Neuronal stem cell (in vitro differentiated cells): ENCODE measurements at regions not wholly inside any gene's neighbourhood (a gene's known extent, or its start where the extent isn't known, plus 50 kb on each side); places are given as distances from the start of the nearest gene placed in this dataset.

Source experiments
- DNase-seq: peaks from one replicate; pipeline ENCODE4 v3.0.0-alpha.2; 2013; ENCODE audit warnings: low spot score
- H2AFZ ChIP-seq: one replicate; pipeline ENCODE4 v1.6.1; 2013; ENCODE audit warnings: mild to moderate bottlenecking, low read length, inconsistent platforms
- H2AK5ac ChIP-seq: 2 replicates; pipeline ENCODE4 v1.6.1; 2013; ENCODE audit warnings: low read depth, mild to moderate bottlenecking, inconsistent platforms, low read length, moderate library complexity, mixed read lengths
- H2BK120ac ChIP-seq: 2 replicates; pipeline ENCODE4 v1.6.1; 2013; ENCODE audit warnings: low read depth, mild to moderate bottlenecking, inconsistent platforms, low read length, moderate library complexity, mixed read lengths
- H2BK12ac ChIP-seq: one replicate; pipeline ENCODE4 v1.6.1; 2013; ENCODE audit warnings: low read length, inconsistent platforms
- H2BK15ac ChIP-seq: 2 replicates; pipeline ENCODE4 v1.6.1; 2013; ENCODE audit warnings: mild to moderate bottlenecking, low read length, inconsistent platforms, mixed read lengths
- H2BK5ac ChIP-seq: one replicate; pipeline ENCODE4 v1.6.1; 2013; ENCODE audit warnings: inconsistent platforms, mild to moderate bottlenecking, low read length, moderate library complexity
- H3K14ac ChIP-seq: one replicate; pipeline ENCODE4 v1.6.1; 2013; ENCODE audit warnings: low read length, inconsistent platforms
- H3K18ac ChIP-seq: 2 replicates; pipeline ENCODE4 v1.6.1; 2013; ENCODE audit warnings: low read length, inconsistent platforms
- H3K23ac ChIP-seq: 2 replicates; pipeline ENCODE4 v1.6.1; 2013; ENCODE audit warnings: low read depth, mild to moderate bottlenecking, mixed read lengths, low read length, inconsistent platforms; ENCODE audit not compliant: poor library complexity
- H3K27ac ChIP-seq: replicated peaks from 3 replicates; pipeline ENCODE4 v1.5.1; 2013; ENCODE audit warnings: low read length, inconsistent platforms
- H3K27me3 ChIP-seq, 3 experiments: 2 replicates each; pipeline ENCODE4 v1.6.1; 2013; ENCODE audit warnings: low read length in 3 of 3, mild to moderate bottlenecking in 2 of 3, inconsistent platforms in 1 of 3, low read depth in 1 of 3, mixed read lengths in 1 of 3, moderate library complexity in 1 of 3; ENCODE audit not compliant: control insufficient read depth in 3 of 3, insufficient read depth in 3 of 3
- H3K36me3 ChIP-seq, 2 donors: replicated peaks in 1 of 2; 2 replicates each; pipeline ENCODE4 v1.6.1; 2013; ENCODE audit warnings: low read length in 2 of 2; ENCODE audit not compliant: control insufficient read depth in 2 of 2, insufficient read depth in 2 of 2
- H3K4ac ChIP-seq: 2 replicates; pipeline ENCODE4 v1.6.1; 2013; ENCODE audit warnings: inconsistent platforms, mild to moderate bottlenecking, low read length, moderate library complexity
- H3K4me1 ChIP-seq, 2 donors: 1 replicate in 1 of 2; 2 replicates in 1 of 2; pipeline ENCODE4 v1.6.1; 2013; ENCODE audit warnings: low read length in 2 of 2, low read depth in 1 of 2; ENCODE audit not compliant: control insufficient read depth in 2 of 2, insufficient read depth in 1 of 2
- H3K4me2 ChIP-seq: one replicate; pipeline ENCODE4 v1.6.1; 2013; ENCODE audit warnings: mild to moderate bottlenecking, low read length, inconsistent platforms; ENCODE audit not compliant: insufficient read depth, poor library complexity, severe bottlenecking
- H3K4me3 ChIP-seq, 2 donors: 2 replicates each; pipeline ENCODE4 v1.5.1; 2013; ENCODE audit warnings: low read length in 2 of 2, mild to moderate bottlenecking in 2 of 2, inconsistent platforms in 1 of 2, moderate library complexity in 1 of 2
- H3K79me1 ChIP-seq: one replicate; pipeline ENCODE4 v1.6.1; 2013; ENCODE audit warnings: low read depth, mild to moderate bottlenecking, inconsistent platforms, low read length, moderate library complexity
- H3K9ac ChIP-seq: one replicate; pipeline ENCODE4 v1.6.1; 2013; ENCODE audit warnings: mild to moderate bottlenecking, low read depth, low read length, inconsistent platforms; ENCODE audit not compliant: poor library complexity
- H3K9me3 ChIP-seq, 2 donors: replicated peaks in 1 of 2; 2 replicates each; pipeline versions ENCODE3 to v1.6.1; 2013; ENCODE audit warnings: low read length in 2 of 2, mild to moderate bottlenecking in 2 of 2, inconsistent platforms in 1 of 2, low read depth in 1 of 2, mixed read lengths in 1 of 2, moderate library complexity in 1 of 2; ENCODE audit not compliant: control insufficient read depth in 2 of 2, insufficient read depth in 1 of 2
- H4K8ac ChIP-seq: one replicate; pipeline ENCODE4 v1.6.1; 2013; ENCODE audit warnings: low read depth, mild to moderate bottlenecking, inconsistent platforms, low read length, moderate library complexity
- H4K91ac ChIP-seq: one replicate; pipeline ENCODE4 v1.6.1; 2013; ENCODE audit warnings: low read length, low read depth, mild to moderate bottlenecking, inconsistent platforms; ENCODE audit not compliant: poor library complexity
- WGBS, 2 donors: extraction: QIAGEN DNeasy Blood & Tissue Kit; methylation state at CpG; one replicate each; pipeline ENCODE4 v1.1.7; 2013; ENCODE audit warnings: missing lambda C conversion rate in 2 of 2, mixed read lengths in 1 of 2; ENCODE audit not compliant: insufficient read length in 2 of 2, insufficient replicate concordance in 1 of 2; ENCODE audit errors: extremely low coverage in 2 of 2; 5-methylcytosine and 5-hydroxymethylcytosine counted together

DNA sequence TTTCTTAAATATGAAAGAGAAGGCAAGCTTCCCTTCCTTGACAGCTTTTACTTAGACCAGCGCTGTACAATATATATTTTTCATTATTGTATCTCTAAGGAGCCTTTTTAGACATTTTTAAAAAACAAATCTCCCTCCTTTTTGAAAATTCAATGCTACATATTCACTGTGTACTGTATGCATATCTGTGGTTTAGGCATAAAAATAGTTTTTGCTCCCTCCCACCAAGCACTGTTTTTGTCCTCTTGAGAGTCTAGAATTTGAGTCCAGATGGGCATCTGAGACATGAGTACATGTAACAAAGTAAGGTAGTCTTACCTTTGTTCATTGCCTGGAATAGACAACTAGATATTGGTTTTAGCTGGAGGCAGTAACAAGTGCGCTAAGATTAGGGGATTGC, 488.5 kb upstream of the RUNX1 start:
- Histone ChIP-seq H4K91ac (no peak overlapping the region), H2BK15ac (no peak overlapping the region), H3K4ac (no peak overlapping the region), H3K9me3 (peaks cover 0 to 2% of the 10 kb centered on the region in 2 donors), H2AFZ (no peak overlapping the region), H3K4me2 (no peak overlapping the region), H3K14ac (no peak overlapping the region), H2BK5ac (no peak overlapping the region), H3K27ac (no peak overlapping the region), H2BK120ac (no peak overlapping the region), H3K23ac (no peak overlapping the region), H3K18ac (no peak overlapping the region), H3K9ac (no peak overlapping the region), H2AK5ac (no peak overlapping the region), H3K4me1 (no peaks in the 10 kb centered on the region), H4K8ac (no peak overlapping the region), H3K36me3 (no peaks in the 10 kb centered on the region), H3K27me3 (no peaks in the 10 kb centered on the region), H3K4me3 (no peak overlapping the region), H3K79me1 (no peaks in the 10 kb centered on the region), H2BK12ac (no peak overlapping the region)
- WGBS, 2 donors, result no CpG with 5 or more reads among the region's 2 CpGs
- DNase-seq, result no peak

DNA sequence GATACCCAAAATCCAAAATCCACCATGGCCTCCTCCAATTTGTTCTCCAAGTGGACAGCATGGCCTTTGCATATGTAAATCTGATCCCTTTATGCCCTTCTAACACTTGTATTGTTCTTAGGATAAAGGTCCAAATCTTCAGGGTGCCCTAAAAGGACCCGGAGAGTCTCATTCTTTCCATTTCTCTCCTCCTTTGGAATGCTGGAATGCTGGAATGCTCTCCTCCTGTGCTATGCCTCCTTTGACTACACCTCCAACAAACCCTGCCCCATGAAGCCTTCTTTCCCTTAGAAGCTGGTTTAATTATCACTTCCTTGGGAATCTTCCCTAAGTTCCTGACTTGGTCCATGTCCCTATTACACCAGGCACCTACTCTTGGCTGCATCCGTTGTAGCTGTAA, 484.8 kb upstream of the RUNX1 start:
- H3K4ac ChIP-seq, result no peak overlapping the region
- no peak overlapping the region for H2BK15ac ChIP-seq
- H3K79me1 ChIP-seq, result no peaks in the 10 kb centered on the region
- H3K36me3 ChIP-seq, result no peaks in the 10 kb centered on the region
- peaks cover 0 to 2% of the 10 kb centered on the region in 2 donors for H3K9me3 ChIP-seq
- no peak overlapping the region for H2BK120ac ChIP-seq
- H4K8ac ChIP-seq, result no peak overlapping the region
- no peak overlapping the region for H3K27ac ChIP-seq
- no peak overlapping the region for H3K9ac ChIP-seq
- H3K14ac ChIP-seq, result no peak overlapping the region
- no peaks in the 10 kb centered on the region for H3K4me1 ChIP-seq
- no peaks in the 10 kb centered on the region for H3K27me3 ChIP-seq
- no peak overlapping the region for H2BK5ac ChIP-seq
- H3K4me3 ChIP-seq, result no peak overlapping the region
- H3K23ac ChIP-seq, result no peak overlapping the region
- H2AK5ac ChIP-seq, result no peak overlapping the region
- DNase-seq, result no peak
- H2BK12ac ChIP-seq, result no peak overlapping the region
- H4K91ac ChIP-seq, result no peak overlapping the region
- no peak overlapping the region for H3K18ac ChIP-seq
- no CpG with 5 or more reads among the region's 2 CpGs for WGBS, 2 donors
- no peak overlapping the region for H2AFZ ChIP-seq
- H3K4me2 ChIP-seq, result no peak overlapping the region

DNA sequence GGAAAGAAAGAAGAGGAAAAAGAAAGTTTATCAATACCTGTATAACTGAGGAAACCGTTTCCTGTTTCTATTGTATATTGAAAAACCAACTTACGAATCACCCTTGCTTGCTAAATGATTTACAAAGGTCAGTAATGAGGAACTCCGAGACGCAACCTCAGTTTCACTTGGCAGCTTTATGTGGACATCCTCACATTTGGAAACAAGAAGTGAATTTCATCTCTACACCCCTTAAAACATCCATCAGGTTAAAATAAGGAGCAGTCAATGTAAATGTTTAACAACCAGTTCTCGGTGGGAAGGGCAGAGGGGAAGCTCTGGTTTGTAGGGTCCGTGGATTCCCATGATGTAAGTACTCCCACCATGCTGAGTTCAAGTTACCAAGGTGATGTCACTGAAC, 481.7 kb upstream of the RUNX1 start:
- H2BK15ac ChIP-seq, result no peak overlapping the region
- no peak overlapping the region for H4K91ac ChIP-seq
- H3K14ac ChIP-seq, result no peak overlapping the region

DNA sequence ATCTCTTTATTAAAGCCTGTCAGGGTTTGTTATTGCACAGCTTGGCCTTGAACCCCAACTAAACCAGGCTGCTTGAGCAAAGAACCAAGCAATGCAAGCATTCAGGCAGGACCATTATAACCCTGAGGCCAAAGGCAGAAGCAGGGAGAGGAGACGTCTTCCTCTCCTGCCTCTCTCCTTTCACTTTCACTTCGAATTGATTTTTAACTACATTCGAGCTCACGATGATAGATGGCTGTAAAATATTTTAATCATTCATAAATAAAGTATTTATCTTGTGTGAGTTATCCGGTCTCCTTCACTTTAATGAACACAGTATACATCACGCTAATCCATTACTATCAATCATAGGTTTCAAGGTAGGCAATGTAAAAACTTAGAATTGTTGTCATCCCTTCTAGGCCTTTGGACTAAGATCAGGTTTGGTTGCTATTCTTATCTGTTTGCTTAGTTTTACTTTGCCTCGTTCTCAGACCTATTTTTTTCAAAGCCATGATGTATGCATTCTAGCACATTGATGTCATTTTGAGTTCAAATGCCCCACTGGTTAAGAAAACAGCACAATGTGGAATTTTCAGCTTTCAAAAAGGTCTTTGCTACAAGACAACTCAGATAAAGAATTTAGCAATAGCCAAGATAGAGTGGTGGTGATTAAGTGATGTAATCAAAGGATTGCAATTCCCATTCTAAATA, 480.2 kb upstream of the RUNX1 start:
- H3K4ac ChIP-seq, result no peak overlapping the region
- H3K27me3 ChIP-seq, result no peaks in the 10 kb centered on the region
- DNase-seq, result no peak
- no peak overlapping the region for H3K23ac ChIP-seq
- H3K27ac ChIP-seq, result no peak overlapping the region
- no peak overlapping the region for H2AFZ ChIP-seq
- no peak overlapping the region for H3K14ac ChIP-seq
- H2BK12ac ChIP-seq, result no peak overlapping the region
- H4K91ac ChIP-seq, result no peak overlapping the region
- H3K9me3 ChIP-seq, result peaks cover 0 to 2% of the 10 kb centered on the region in 2 donors
- no peaks in the 10 kb centered on the region for H3K79me1 ChIP-seq
- no peak overlapping the region for H2BK15ac ChIP-seq
- H3K4me2 ChIP-seq, result no peak overlapping the region
- no peak overlapping the region for H2BK120ac ChIP-seq
- H3K4me3 ChIP-seq, result no peak overlapping the region
- no peak overlapping the region for H3K18ac ChIP-seq
- no peaks in the 10 kb centered on the region for H3K36me3 ChIP-seq
- H2AK5ac ChIP-seq, result no peak overlapping the region
- H2BK5ac ChIP-seq, result no peak overlapping the region
- no CpG with 5 or more reads among the region's 7 CpGs for WGBS, 2 donors
- no peak overlapping the region for H4K8ac ChIP-seq
- H3K4me1 ChIP-seq, result no peaks in the 10 kb centered on the region
- no peak overlapping the region for H3K9ac ChIP-seq

More for the DNA sequence above, 481.7 kb upstream of the RUNX1 start:
- no peaks in the 10 kb centered on the region for H3K4me1 ChIP-seq
- H3K27ac ChIP-seq, result no peak overlapping the region
- DNase-seq, result no peak
- H3K9me3 ChIP-seq, result peaks cover 0 to 2% of the 10 kb centered on the region in 2 donors
- H2BK5ac ChIP-seq, result no peak overlapping the region
- no peak overlapping the region for H3K4me2 ChIP-seq
- no peaks in the 10 kb centered on the region for H3K27me3 ChIP-seq
- H3K4ac ChIP-seq, result no peak overlapping the region
- no peak overlapping the region for H3K18ac ChIP-seq
- no peak overlapping the region for H2BK12ac ChIP-seq
- H2BK120ac ChIP-seq, result no peak overlapping the region
- H3K9ac ChIP-seq, result no peak overlapping the region
- no peak overlapping the region for H2AK5ac ChIP-seq
- no peak overlapping the region for H4K8ac ChIP-seq
- H3K23ac ChIP-seq, result no peak overlapping the region
- no peaks in the 10 kb centered on the region for H3K36me3 ChIP-seq
- H3K79me1 ChIP-seq, result no peaks in the 10 kb centered on the region
- no CpG with 5 or more reads among the region's 6 CpGs for WGBS, 2 donors
- H2AFZ ChIP-seq, result no peak overlapping the region
- no peak overlapping the region for H3K4me3 ChIP-seq
